ENCODE measurements at regions not wholly inside any gene's neighbourhood (a gene's known extent, or its start where the extent isn't known, plus 50 kb on each side); places are given as distances from the start of the nearest gene placed in this dataset.

DNA sequence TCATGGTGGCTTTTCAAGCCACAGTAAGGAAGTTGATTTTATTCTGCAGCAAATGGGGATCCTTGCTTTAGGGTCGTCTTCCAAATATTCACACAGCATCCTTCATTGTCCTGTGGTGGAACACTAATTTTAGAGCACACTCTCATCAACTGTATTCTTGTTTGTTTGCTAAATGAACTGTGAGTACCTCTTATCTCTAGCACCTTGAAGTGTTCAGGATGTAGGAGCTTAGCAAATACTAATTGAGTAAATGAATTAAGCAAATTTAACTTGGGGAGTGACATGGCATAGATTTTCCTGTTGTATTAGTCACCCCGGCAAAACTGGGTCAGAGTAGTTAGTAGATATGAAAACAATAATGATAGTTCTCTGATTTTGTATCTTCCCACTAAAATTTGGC, 156.9 kb downstream of the UBE2NL start:
- H3F3A ChIP-seq (ENCODE audit: insufficient read depth, low read length, poor library complexity, severe bottlenecking): no peaks in the 10 kb centered on the region
- H3K27me3 ChIP-seq (ENCODE audit: insufficient read depth, low read depth, low read length): no peaks in the 10 kb centered on the region
- H3K9me3 ChIP-seq (ENCODE audit: low read length): no peaks in the 10 kb centered on the region
- H3K9me2 ChIP-seq (ENCODE audit: insufficient read depth, low read length): no peaks in the 10 kb centered on the region
- H2AFZ ChIP-seq (ENCODE audit: low read depth, low read length): no peak overlapping the region
- no peak for TF ChIP-seq EZH2 (IDR thresholded peaks at IDR 0.05; ENCODE audit: borderline replicate concordance, insufficient read depth, low read length, poor library complexity, severe bottlenecking)
- TF ChIP-seq CTCF (IDR thresholded peaks at IDR 0.05; ENCODE audit: poor library complexity, severe bottlenecking): no peak
- TF ChIP-seq EP300 (conservative IDR thresholded peaks at IDR 0.05; ENCODE audit: poor library complexity, severe bottlenecking): no peak
- no peak for TF ChIP-seq POLR2AphosphoS5 (IDR thresholded peaks at IDR 0.05)
- TF ChIP-seq REST (IDR thresholded peaks at IDR 0.05; ENCODE audit: borderline replicate concordance): no peak
- no peak for TF ChIP-seq TAF1 (IDR thresholded peaks at IDR 0.05; ENCODE audit: low read depth)
- no peak for TF ChIP-seq MXI1 (conservative IDR thresholded peaks at IDR 0.05; ENCODE audit: poor library complexity, severe bottlenecking)
- no peak for TF ChIP-seq SMC3 (conservative IDR thresholded peaks at IDR 0.05; ENCODE audit: poor library complexity)
- TF ChIP-seq RAD21 (conservative IDR thresholded peaks at IDR 0.05): no peak
- no peaks in the 10 kb centered on the region for H4K20me1 ChIP-seq (ENCODE audit: insufficient read depth)
- no peak overlapping the region for H3K27ac ChIP-seq (ENCODE audit: low read length)
- H3K79me2 ChIP-seq (replicated peaks; ENCODE audit: insufficient read depth, low read length): no peaks in the 10 kb centered on the region
- H3K9ac ChIP-seq (ENCODE audit: low read length): no peak overlapping the region
- H3K4me2 ChIP-seq (ENCODE audit: low read length): no peak overlapping the region
- H3K36me3 ChIP-seq (ENCODE audit: insufficient read depth, low read length): no peaks in the 10 kb centered on the region
- no peak overlapping the region for H3K4me3 ChIP-seq (ENCODE audit: low read length)

- no peaks in the 10 kb centered on the region for H4K20me1 ChIP-seq (ENCODE audit: insufficient read depth)
- H3K9me2 ChIP-seq (ENCODE audit: insufficient read depth, low read length): no peaks in the 10 kb centered on the region
- H3F3A ChIP-seq (ENCODE audit: insufficient read depth, low read length, poor library complexity, severe bottlenecking): no peaks in the 10 kb centered on the region
- no peak for TF ChIP-seq REST (IDR thresholded peaks at IDR 0.05; ENCODE audit: borderline replicate concordance)
- TF ChIP-seq CTCF (IDR thresholded peaks at IDR 0.05; ENCODE audit: poor library complexity, severe bottlenecking): no peak
- no peak for TF ChIP-seq TAF1 (IDR thresholded peaks at IDR 0.05; ENCODE audit: low read depth)
- TF ChIP-seq RAD21 (conservative IDR thresholded peaks at IDR 0.05): no peak
- no peaks in the 10 kb centered on the region for H3K36me3 ChIP-seq (ENCODE audit: insufficient read depth, low read length)
- no peak overlapping the region for H3K4me3 ChIP-seq (ENCODE audit: low read length)
- H3K27me3 ChIP-seq (ENCODE audit: insufficient read depth, low read depth, low read length): no peaks in the 10 kb centered on the region
- H3K9me3 ChIP-seq (ENCODE audit: low read length): no peaks in the 10 kb centered on the region
- no peak overlapping the region for H3K4me2 ChIP-seq (ENCODE audit: low read length)
- H3K27ac ChIP-seq (ENCODE audit: low read length): no peak overlapping the region
- H3K9ac ChIP-seq (ENCODE audit: low read length): no peak overlapping the region
- H3K79me2 ChIP-seq (replicated peaks; ENCODE audit: insufficient read depth, low read length): no peaks in the 10 kb centered on the region
- H2AFZ ChIP-seq (ENCODE audit: low read depth, low read length): no peak overlapping the region
These were observed 158.4 kb downstream of the UBE2NL start for GRCh38 chrX:144042271-144042670.

Data from neural cell (in vitro differentiated cells).